ENCODE measurements at regions not wholly inside any gene's neighbourhood (a gene's known extent, or its start where the extent isn't known, plus 50 kb on each side); places are given as distances from the start of the nearest gene placed in this dataset.

- peaks cover 12% of the 10 kb centered on the region for H3K4me1 Mint-ChIP-seq
- peaks cover 11% of the 10 kb centered on the region; the same call in 1 of the 2 replicates for H3K27me3 Mint-ChIP-seq (ENCODE audit: low read depth)
- TF ChIP-seq PRDM15 (CRISPR knock-in tag; IDR thresholded peaks at IDR 0.05): no peak
- TF ChIP-seq, protein P1, sequence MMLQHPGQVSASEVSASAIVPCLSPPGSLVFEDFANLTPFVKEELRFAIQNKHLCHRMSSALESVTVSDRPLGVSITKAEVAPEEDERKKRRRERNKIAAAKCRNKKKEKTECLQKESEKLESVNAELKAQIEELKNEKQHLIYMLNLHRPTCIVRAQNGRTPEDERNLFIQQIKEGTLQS (CRISPR knock-in tag; conservative IDR thresholded peaks at IDR 0.05): no peak
- TF ChIP-seq E2F5 (CRISPR knock-in tag; IDR thresholded peaks at IDR 0.05): no peak
- no peak for TF ChIP-seq CTCF (IDR thresholded peaks at IDR 0.05)
- no peak for TF ChIP-seq GTF2I (CRISPR knock-in tag; conservative IDR thresholded peaks at IDR 0.05)
- no peak for TF ChIP-seq RORB (CRISPR knock-in tag; IDR thresholded peaks at IDR 0.05)
- no peak for TF ChIP-seq ZNF396 (CRISPR knock-in tag; IDR thresholded peaks at IDR 0.05; ENCODE audit: borderline replicate concordance)
- TF ChIP-seq ZNF532 (CRISPR knock-in tag; IDR thresholded peaks at IDR 0.05; ENCODE audit: borderline replicate concordance): no peak
- ChIA-PET POLR2A (no interaction called here), CTCF (interaction anchor here (1.0 kb wide), 1 partner anchor 629 kb away, joined by 3 read pairs; no protein-coding TSS in a partner anchor)
- H3K9me3 Mint-ChIP-seq: no peaks in the 10 kb centered on the region
- H3K4me3 Mint-ChIP-seq: no peak overlapping the region
- no peak overlapping the region for H3K27ac Mint-ChIP-seq
- DNase-seq (ENCODE audit: low spot score) (peak; percentile 21), ATAC-seq (peak; percentile 73)
- no peaks in the 10 kb centered on the region for H3K36me3 Mint-ChIP-seq
Measured at GRCh38 chr7:96397936-96398598, 76.2 kb upstream of the SLC25A13 start.

DNA sequence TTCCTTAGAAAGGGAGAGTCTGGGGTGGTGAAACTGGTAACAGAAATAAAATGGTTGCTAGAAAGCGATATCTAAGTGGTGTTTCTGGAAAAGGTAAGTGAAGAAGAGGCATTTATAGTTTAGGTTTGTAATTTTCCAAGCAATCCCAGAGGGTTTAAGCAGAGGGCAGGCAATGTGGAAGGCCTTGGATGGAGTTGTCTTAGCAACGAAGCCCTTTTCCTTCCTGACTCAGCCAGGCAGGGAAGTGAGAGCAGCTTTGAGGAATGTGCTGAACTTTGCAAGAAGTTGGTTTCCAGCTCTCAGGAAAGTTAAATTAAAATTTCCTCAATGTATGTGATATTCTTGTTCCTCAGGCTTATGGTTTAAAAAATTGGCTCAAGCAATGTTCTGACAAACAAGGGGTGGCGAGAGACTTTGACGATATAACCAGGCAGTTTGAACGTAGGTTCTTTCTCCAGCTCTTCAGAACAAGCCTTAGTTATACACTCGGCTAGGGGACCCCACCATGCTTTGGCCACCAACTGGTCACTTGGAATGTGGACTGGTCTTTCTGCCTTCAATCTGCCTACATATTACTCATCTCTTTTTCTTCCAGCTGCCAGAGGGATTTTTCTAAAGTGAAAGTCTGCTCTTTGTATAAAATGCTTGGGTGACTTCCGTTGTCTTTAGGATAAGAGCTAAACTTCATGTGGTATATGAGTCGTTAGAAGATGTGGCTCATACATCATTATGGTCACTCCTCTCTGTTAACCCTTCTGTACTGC lies 66.9 kb upstream of the SLC25A13 start:
- ChIA-PET POLR2A (no interaction called here), CTCF (no interaction called here)

More for the DNA sequence above, 66.9 kb upstream of the SLC25A13 start:
- no peak overlapping the region for H3K4me3 Mint-ChIP-seq
- ATAC-seq (no peak), DNase-seq (ENCODE audit: low spot score) (no peak)
- no peaks in the 10 kb centered on the region for H3K36me3 Mint-ChIP-seq
- no peak overlapping the region for H3K27ac Mint-ChIP-seq
- H3K4me1 Mint-ChIP-seq: no peaks in the 10 kb centered on the region
- peaks cover 13% of the 10 kb centered on the region; the same call in 1 of the 2 replicates for H3K27me3 Mint-ChIP-seq (ENCODE audit: low read depth)
- no peaks in the 10 kb centered on the region for H3K9me3 Mint-ChIP-seq
- TF ChIP-seq NFYB (CRISPR knock-in tag; conservative IDR thresholded peaks at IDR 0.05; ENCODE audit: low read depth) (no peak), OVOL2 (CRISPR knock-in tag; IDR thresholded peaks at IDR 0.05; ENCODE audit: borderline replicate concordance) (no peak), ZNF263 (CRISPR knock-in tag; IDR thresholded peaks at IDR 0.05; ENCODE audit: low read depth) (no peak), IRF2 (CRISPR knock-in tag; IDR thresholded peaks at IDR 0.05; ENCODE audit: borderline replicate concordance, low read depth) (no peak), MYBL2 (CRISPR knock-in tag; IDR thresholded peaks at IDR 0.05) (no peak), GABPB1 (CRISPR knock-in tag; IDR thresholded peaks at IDR 0.05) (no peak), SOX15 (CRISPR knock-in tag; IDR thresholded peaks at IDR 0.05) (no peak), ELF4 (CRISPR knock-in tag; IDR thresholded peaks at IDR 0.05; ENCODE audit: low read depth) (no peak)
- TF ChIP-seq, protein P1 (CRISPR knock-in tag; conservative IDR thresholded peaks at IDR 0.05): no peak
